Gastrocnemius medialis (tissue), 4 donors: ENCODE measurements at regions not wholly inside any gene's neighbourhood (a gene's known extent, or its start where the extent isn't known, plus 50 kb on each side); places are given as distances from the start of the nearest gene placed in this dataset.

Experiments used
- ATAC-seq, 2 donors: fragments of 150-250 bp; one replicate each; pipeline ENCODE4 v1.9.1; 2016
- DNase-seq, 2 donors: peaks; one replicate each; pipeline ENCODE4 v3.0.0-alpha.2; 2019
- H3K27ac ChIP-seq, 4 donors: fragments of 200-600 bp; sonication (generic); 1 replicate in 1 of 4; 2 replicates in 3 of 4; pipeline ENCODE4 v1.5.1; 2016 to 2018; ENCODE audit warnings: mild to moderate bottlenecking in 2 of 4, moderate library complexity in 1 of 4
- H3K27me3 ChIP-seq, 3 donors: fragments of 200-600 bp; sonication (generic) in 2 of 3; 1 replicate in 1 of 3; 2 replicates in 2 of 3; pipeline versions ENCODE4 v1.5.1 to v1.6.0; 2016 to 2019; ENCODE audit warnings: mild to moderate bottlenecking in 1 of 3, moderate library complexity in 1 of 3
- H3K36me3 ChIP-seq, 2 donors: fragments of 200-600 bp; sonication (generic) in 1 of 2; one replicate each; pipeline ENCODE4 v1.5.1; 2017 to 2018
- H3K4me1 ChIP-seq, 2 donors: fragments of 200-600 bp; sonication (generic) in 1 of 2; one replicate each; pipeline ENCODE4 v1.5.1; 2016 to 2017; ENCODE audit warnings: mild to moderate bottlenecking in 2 of 2
- H3K4me3 ChIP-seq, 4 donors: fragments of 200-600 bp; sonication (generic) in 3 of 4; 1 replicate in 1 of 4; 2 replicates in 3 of 4; pipeline ENCODE4 v1.5.1; 2016 to 2019; ENCODE audit warnings: mild to moderate bottlenecking in 2 of 4
- H3K9me3 ChIP-seq, 3 donors: fragments of 200-600 bp; sonication (generic) in 2 of 3; 1 replicate in 1 of 3; 2 replicates in 2 of 3; pipeline ENCODE4 v1.5.1; 2016 to 2019
- POLR2A ChIP-seq, 2 donors: fragments of 450-650 bp; IDR thresholded peaks; one replicate each; pipeline ENCODE4 v1.6.1; 2017; ENCODE audit warnings: antibody characterized with exemption in 2 of 2, mild to moderate bottlenecking in 2 of 2, moderate library complexity in 2 of 2
- in situ Hi-C, 4 donors: fragments of 200-750 bp; cut with MboI; loops; one replicate each; pipeline versions ENCODE4 v1.15.0 to v1.8.0; 2017; ENCODE audit warnings: low sequenced_read_pairs in 4 of 4
- intact Hi-C: fragments of 100-400 bp; cut with DNase I; formaldehyde crosslinking; loops from one replicate; pipeline ENCODE4 v1.15.1; 2023; ENCODE audit warnings: low total_unique reads
- TF ChIP-seq, protein P1 (sequence below), 5 experiments: fragments of 450-650 bp in 3 of 5; fragments of 200-600 bp in 2 of 5; sonication (generic) in 2 of 5; IDR thresholded peaks in 4 of 5; conservative IDR thresholded peaks in 1 of 5; 1 replicate in 4 of 5; 2 replicates in 1 of 5; pipeline ENCODE4 v1.5.1; 2016 to 2019; ENCODE audit warnings: antibody characterized with exemption in 5 of 5, mild to moderate bottlenecking in 3 of 5, moderate library complexity in 3 of 5

DNA sequence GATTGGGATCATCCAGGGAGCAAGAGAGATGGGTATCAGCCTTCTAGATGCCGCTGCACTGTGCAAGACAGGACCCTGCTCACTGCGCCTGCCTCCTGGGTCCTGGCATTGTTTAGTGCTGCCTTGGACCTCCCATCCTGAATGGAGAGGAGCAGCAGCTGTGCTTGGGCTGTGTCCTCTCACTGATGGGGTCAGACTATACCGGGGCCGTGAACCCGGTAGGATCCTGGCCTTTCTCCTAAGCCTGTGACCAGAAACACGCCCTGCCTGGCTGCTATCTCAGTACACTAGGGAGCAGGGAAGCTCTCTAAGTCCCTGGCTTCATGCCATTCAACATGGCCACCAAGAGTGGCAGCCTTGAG lies 309.4 kb upstream of the ZNF32 start:
- Histone ChIP-seq H3K36me3 (no peaks in the 10 kb centered on the region), H3K9me3 (no peaks in the 10 kb centered on the region), H3K27ac (no peak overlapping the region), H3K4me1 (no peaks in the 10 kb centered on the region), H3K4me3 (no peak overlapping the region), H3K27me3 (no peaks in the 10 kb centered on the region)
- in situ Hi-C loops (no loop called here), intact Hi-C loops (no loop called here)
- ATAC-seq (no peak), DNase-seq (no peak)
- TF ChIP-seq, protein P1, sequence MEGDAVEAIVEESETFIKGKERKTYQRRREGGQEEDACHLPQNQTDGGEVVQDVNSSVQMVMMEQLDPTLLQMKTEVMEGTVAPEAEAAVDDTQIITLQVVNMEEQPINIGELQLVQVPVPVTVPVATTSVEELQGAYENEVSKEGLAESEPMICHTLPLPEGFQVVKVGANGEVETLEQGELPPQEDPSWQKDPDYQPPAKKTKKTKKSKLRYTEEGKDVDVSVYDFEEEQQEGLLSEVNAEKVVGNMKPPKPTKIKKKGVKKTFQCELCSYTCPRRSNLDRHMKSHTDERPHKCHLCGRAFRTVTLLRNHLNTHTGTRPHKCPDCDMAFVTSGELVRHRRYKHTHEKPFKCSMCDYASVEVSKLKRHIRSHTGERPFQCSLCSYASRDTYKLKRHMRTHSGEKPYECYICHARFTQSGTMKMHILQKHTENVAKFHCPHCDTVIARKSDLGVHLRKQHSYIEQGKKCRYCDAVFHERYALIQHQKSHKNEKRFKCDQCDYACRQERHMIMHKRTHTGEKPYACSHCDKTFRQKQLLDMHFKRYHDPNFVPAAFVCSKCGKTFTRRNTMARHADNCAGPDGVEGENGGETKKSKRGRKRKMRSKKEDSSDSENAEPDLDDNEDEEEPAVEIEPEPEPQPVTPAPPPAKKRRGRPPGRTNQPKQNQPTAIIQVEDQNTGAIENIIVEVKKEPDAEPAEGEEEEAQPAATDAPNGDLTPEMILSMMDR (IDR thresholded peaks at IDR 0.05 in 4 of 5, conservative IDR thresholded peaks at IDR 0.05 in 1 of 5), result no peak
- no peak for TF ChIP-seq POLR2A (IDR thresholded peaks at IDR 0.05)

DNA sequence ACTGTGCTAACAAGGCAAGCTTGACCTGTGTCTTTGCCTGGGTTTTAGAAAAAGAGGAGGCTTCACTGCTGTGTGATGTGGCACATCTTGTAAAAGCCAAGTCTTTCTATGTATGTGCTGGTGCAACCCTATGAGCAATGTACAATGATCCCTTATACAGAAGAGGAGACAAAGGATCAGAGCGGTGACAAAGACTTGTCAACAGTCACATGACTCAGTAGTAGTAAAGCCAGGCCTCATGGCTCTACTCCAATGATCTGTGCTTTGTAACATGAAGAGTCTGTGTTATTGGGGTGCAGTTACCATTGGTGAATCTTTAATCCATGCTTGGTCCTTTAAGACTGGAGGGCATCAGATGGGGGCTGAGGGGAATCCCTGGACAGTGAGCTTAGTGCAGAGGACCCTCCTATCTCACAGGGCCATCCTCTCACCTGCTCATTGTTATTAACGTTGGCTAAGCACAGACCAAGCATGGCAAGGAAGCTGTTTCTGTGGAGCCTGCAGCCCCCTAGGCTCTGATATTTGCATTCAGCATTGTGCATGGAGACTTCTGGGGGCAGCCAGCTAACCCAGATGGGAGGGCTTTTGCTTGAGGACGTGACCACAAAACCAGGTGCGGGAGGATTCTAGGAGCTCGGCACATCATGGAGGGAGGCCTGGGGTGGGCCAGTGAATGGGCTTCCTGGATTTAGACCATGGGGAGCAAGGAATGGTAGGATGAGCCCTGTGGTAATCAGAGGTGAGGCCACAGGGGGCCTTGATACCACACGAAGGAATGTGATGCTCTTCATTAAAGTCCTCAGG lies 308.8 kb upstream of the ZNF32 start:
- TF ChIP-seq POLR2A (IDR thresholded peaks at IDR 0.05), result no peak
- TF ChIP-seq, protein P1 (IDR thresholded peaks at IDR 0.05 in 4 of 5, conservative IDR thresholded peaks at IDR 0.05 in 1 of 5), result no peak
- no peaks in the 10 kb centered on the region for H3K9me3 ChIP-seq
- ATAC-seq (no peak), DNase-seq (no peak)
- no peak overlapping the region for H3K4me3 ChIP-seq
- H3K27me3 ChIP-seq, result no peaks in the 10 kb centered on the region
- in situ Hi-C loops, result no loop called here
- no peaks in the 10 kb centered on the region for H3K4me1 ChIP-seq
- no peaks in the 10 kb centered on the region for H3K36me3 ChIP-seq
- H3K27ac ChIP-seq, result no peak overlapping the region
- intact Hi-C loops, result no loop called here

DNA sequence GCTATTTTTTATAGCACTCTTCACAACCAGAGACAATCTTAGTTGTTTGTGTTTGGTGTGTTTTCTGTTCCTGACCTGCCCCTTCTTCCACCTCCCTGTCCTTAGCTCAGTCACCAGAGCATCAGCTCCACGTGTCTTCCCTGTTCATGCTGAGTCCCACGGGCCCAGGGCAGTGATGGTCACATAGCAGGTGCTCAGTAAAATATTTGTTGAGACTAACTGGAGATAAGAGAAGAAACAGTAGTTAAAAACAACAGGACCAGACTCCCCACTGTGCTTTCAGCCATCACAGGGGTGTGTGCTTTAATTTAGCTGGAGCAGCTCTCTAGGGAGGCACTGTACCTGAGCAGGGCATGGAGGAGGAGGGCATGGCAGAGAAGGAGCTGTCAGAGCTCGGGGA lies 307.3 kb upstream of the ZNF32 start:
- H3K4me1 ChIP-seq, result no peaks in the 10 kb centered on the region
- ATAC-seq, result no peak
- in situ Hi-C loops, result no loop called here

DNA sequence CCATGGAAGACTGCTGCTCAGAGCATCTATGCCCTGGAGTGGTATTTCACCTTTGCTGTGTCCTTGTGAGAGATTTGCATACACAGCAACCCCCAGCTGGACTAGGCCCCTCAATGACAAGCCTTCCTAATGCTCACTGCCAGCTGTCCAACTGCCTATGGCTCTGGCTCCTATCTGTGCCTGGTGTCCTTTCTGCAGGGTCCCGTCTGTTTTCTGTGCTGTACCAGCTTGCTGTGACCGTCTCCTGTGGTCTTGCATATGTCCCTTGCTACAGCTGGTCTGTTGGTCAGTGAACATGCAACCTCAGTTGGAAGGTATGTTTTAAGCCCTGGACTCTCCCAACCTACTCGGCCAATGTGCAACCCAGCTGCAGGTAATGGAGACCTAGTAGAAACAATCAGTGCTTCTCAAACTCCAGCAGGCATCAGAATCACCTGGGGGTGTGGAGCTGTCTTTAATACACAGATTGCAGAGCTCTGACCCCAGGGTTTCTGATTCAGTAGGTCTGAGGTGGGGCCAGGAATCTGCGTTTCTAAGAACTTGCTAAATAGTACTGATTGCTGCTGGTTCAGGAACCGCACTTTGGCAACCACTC lies 306.4 kb upstream of the ZNF32 start:
- Histone ChIP-seq H3K27me3 (no peaks in the 10 kb centered on the region), H3K4me1 (no peaks in the 10 kb centered on the region), H3K4me3 (no peak overlapping the region), H3K9me3 (no peaks in the 10 kb centered on the region), H3K36me3 (no peaks in the 10 kb centered on the region), H3K27ac (no peak overlapping the region)
- intact Hi-C loops, result no loop called here
- in situ Hi-C loops, result no loop called here
- no peak for DNase-seq
- TF ChIP-seq, protein P1 (IDR thresholded peaks at IDR 0.05 in 4 of 5, conservative IDR thresholded peaks at IDR 0.05 in 1 of 5), result no peak
- no peak for TF ChIP-seq POLR2A (IDR thresholded peaks at IDR 0.05)
- no peak for ATAC-seq

More for the DNA sequence above, 307.3 kb upstream of the ZNF32 start:
- TF ChIP-seq, protein P1 (IDR thresholded peaks at IDR 0.05 in 4 of 5, conservative IDR thresholded peaks at IDR 0.05 in 1 of 5), result no peak
- TF ChIP-seq POLR2A (IDR thresholded peaks at IDR 0.05), result no peak
- intact Hi-C loops, result no loop called here
- Histone ChIP-seq H3K36me3 (no peaks in the 10 kb centered on the region), H3K27ac (no peak overlapping the region), H3K9me3 (no peaks in the 10 kb centered on the region), H3K4me3 (no peak overlapping the region), H3K27me3 (no peaks in the 10 kb centered on the region)
- no peak for DNase-seq
